H1 (cell line): ENCODE measurements at regions not wholly inside any gene's neighbourhood (a gene's known extent, or its start where the extent isn't known, plus 50 kb on each side); places are given as distances from the start of the nearest gene placed in this dataset.

ENCODE experiments used
- CTCF ChIA-PET: fragments of 300-600 bp; sonication (Branson Sonifier 250); formaldehyde crosslinking; loops from one replicate; lab custom pipeline; 2021; ENCODE audit not compliant: partially characterized antibody; lab: Charles Lee
- POLR2A ChIA-PET: fragments of 300-600 bp; sonication (Branson Sonifier 250); formaldehyde crosslinking; loops from one replicate; lab custom pipeline; 2021; ENCODE audit warnings: inconsistent platforms; ENCODE audit not compliant: partially characterized antibody; lab: Charles Lee
- DNase-seq, 2 experiments: peaks; one replicate each; pipeline versions ENCODE4 v3.0.0 to v3.0.0-alpha.2; 2010 to 2022; ENCODE audit warnings: low spot score in 2 of 2, low read depth in 1 of 2, mixed read lengths in 1 of 2
- FAIRE-seq: peaks from 2 replicates; lab custom pipeline; 2011; peaks lifted over from hg19 to GRCh38; lab: Jason Lieb, UNC
- H2AFZ ChIP-seq: 2 replicates; pipeline ENCODE4 v1.8.1; 2012; ENCODE audit warnings: low read length, inconsistent platforms
- H2AK5ac ChIP-seq: 2 replicates; pipeline ENCODE4 v1.6.1; 2013; ENCODE audit warnings: low read depth, low read length
- H2BK120ac ChIP-seq: replicated peaks from 2 replicates; pipeline ENCODE3; 2013; ENCODE audit warnings: low read depth, low read length, inconsistent platforms
- H2BK12ac ChIP-seq: 2 replicates; pipeline ENCODE4 v1.6.1; 2013; ENCODE audit warnings: low read depth, low read length
- H2BK15ac ChIP-seq: 2 replicates; pipeline ENCODE4 v1.6.1; 2013; ENCODE audit warnings: low read length
- H2BK20ac ChIP-seq: 2 replicates; pipeline ENCODE4 v1.6.1; 2013; ENCODE audit warnings: low read length
- H2BK5ac ChIP-seq: 2 replicates; pipeline ENCODE4 v1.6.1; 2013; ENCODE audit warnings: low read depth, low read length
- H3K14ac ChIP-seq: 2 replicates; pipeline ENCODE4 v1.6.1; 2013; ENCODE audit warnings: inconsistent platforms; ENCODE audit not compliant: insufficient read length
- H3K18ac ChIP-seq: 2 replicates; pipeline ENCODE4 v1.6.1; 2013; ENCODE audit warnings: low read length; ENCODE audit errors: extremely low read depth
- H3K23ac ChIP-seq: 2 replicates; pipeline ENCODE4 v1.6.1; 2013; ENCODE audit warnings: inconsistent platforms; ENCODE audit not compliant: insufficient read length
- H3K23me2 ChIP-seq: 2 replicates; pipeline ENCODE4 v1.6.1; 2013; ENCODE audit warnings: low read depth, low read length
- H3K27ac ChIP-seq: 2 replicates; pipeline ENCODE4 v1.6.1; 2011; ENCODE audit warnings: low read depth, low read length, inconsistent platforms
- H3K27me3 ChIP-seq, 4 experiments: replicated peaks in 1 of 4; 1 replicate in 1 of 4; 2 replicates in 3 of 4; pipeline versions ENCODE4 v1.6.1 to v1.8.1; 2011 to 2013; ENCODE audit warnings: low read length in 3 of 4, mild to moderate bottlenecking in 3 of 4, inconsistent platforms in 2 of 4, mixed read lengths in 2 of 4, moderate library complexity in 1 of 4; ENCODE audit not compliant: control insufficient read depth in 3 of 4, insufficient read depth in 3 of 4; ENCODE audit errors: extremely low read depth in 1 of 4
- H3K36me3 ChIP-seq, 4 experiments: 2 replicates each; pipeline versions ENCODE4 v1.6.1 to v1.8.1; 2011 to 2013; ENCODE audit warnings: mild to moderate bottlenecking in 4 of 4, low read length in 3 of 4, moderate library complexity in 2 of 4, control low read depth in 1 of 4, inconsistent platforms in 1 of 4; ENCODE audit not compliant: insufficient read depth in 4 of 4, control insufficient read depth in 2 of 4
- H3K4ac ChIP-seq: replicated peaks from 2 replicates; pipeline ENCODE3; 2013; ENCODE audit warnings: low read length, low read depth, mixed read lengths, inconsistent platforms; ENCODE audit not compliant: insufficient read length
- H3K4me1 ChIP-seq, 4 experiments: replicated peaks in 1 of 4; 1 replicate in 1 of 4; 2 replicates in 3 of 4; pipeline versions ENCODE4 v1.6.1 to v1.8.1; 2011 to 2013; ENCODE audit warnings: low read length in 3 of 4, inconsistent platforms in 2 of 4, mixed read lengths in 1 of 4; ENCODE audit not compliant: insufficient read depth in 4 of 4, control insufficient read depth in 3 of 4
- H3K4me2 ChIP-seq, 2 experiments: 2 replicates each; pipeline versions ENCODE4 v1.6.1 to v1.8.1; 2011 to 2013; ENCODE audit warnings: low read depth in 2 of 2, low read length in 2 of 2, control low read depth in 1 of 2, inconsistent platforms in 1 of 2, mild to moderate bottlenecking in 1 of 2; ENCODE audit not compliant: insufficient read depth in 1 of 2
- H3K4me3 ChIP-seq, 4 experiments: fragments of 200-600, 300-600 bp in 1 of 4; sonication (generic), shearing (Covaris generic), sonication (Bioruptor Twin) in 1 of 4; 2 replicates each; pipeline versions ENCODE4 v1.5.1 to v1.8.1; 2011 to 2016; ENCODE audit warnings: low read length in 4 of 4, low read depth in 3 of 4, control low read depth in 2 of 4, inconsistent platforms in 2 of 4, mild to moderate bottlenecking in 2 of 4, mixed read lengths in 1 of 4, moderate library complexity in 1 of 4; ENCODE audit not compliant: insufficient read depth in 2 of 4; ENCODE audit errors: extremely low read depth in 1 of 4
- H3K56ac ChIP-seq: replicated peaks from 2 replicates; pipeline ENCODE3; 2013; ENCODE audit warnings: low read depth, mild to moderate bottlenecking, mixed read lengths, low read length, inconsistent platforms; ENCODE audit not compliant: insufficient read length
- H3K79me1 ChIP-seq: 2 replicates; pipeline ENCODE4 v1.6.1; 2013; ENCODE audit warnings: low read depth, low read length, control low read depth
- H3K79me2 ChIP-seq, 2 experiments: 2 replicates each; pipeline versions ENCODE4 v1.6.1 to v1.8.1; 2012 to 2013; ENCODE audit warnings: low read length in 2 of 2, mild to moderate bottlenecking in 2 of 2, inconsistent platforms in 1 of 2; ENCODE audit not compliant: insufficient read depth in 2 of 2, control insufficient read depth in 1 of 2
- H3K9ac ChIP-seq, 4 experiments: replicated peaks in 1 of 4; 1 replicate in 1 of 4; 2 replicates in 3 of 4; pipeline versions ENCODE4 v1.6.1 to v1.8.1; 2011 to 2013; ENCODE audit warnings: low read depth in 3 of 4, low read length in 3 of 4, control low read depth in 2 of 4, mild to moderate bottlenecking in 2 of 4, moderate library complexity in 2 of 4, inconsistent platforms in 1 of 4; ENCODE audit errors: extremely low read depth in 1 of 4
- H3K9me3 ChIP-seq, 2 experiments: 2 replicates each; pipeline versions ENCODE4 v1.6.1 to v1.8.1; 2012 to 2013; ENCODE audit warnings: mild to moderate bottlenecking in 2 of 2, moderate library complexity in 2 of 2, control low read depth in 1 of 2, inconsistent platforms in 1 of 2, low read depth in 1 of 2, low read length in 1 of 2, mixed read lengths in 1 of 2; ENCODE audit not compliant: insufficient read depth in 2 of 2
- H4K20me1 ChIP-seq, 2 experiments: replicated peaks in 1 of 2; 2 replicates each; pipeline versions ENCODE3 to v1.8.1; 2011 to 2013; ENCODE audit warnings: inconsistent platforms in 2 of 2, low read length in 2 of 2, mild to moderate bottlenecking in 1 of 2; ENCODE audit not compliant: insufficient read depth in 2 of 2, control insufficient read depth in 1 of 2
- H4K5ac ChIP-seq: 2 replicates; pipeline ENCODE4 v1.6.1; 2013; ENCODE audit warnings: low read length, low read depth, mixed read lengths, inconsistent platforms; ENCODE audit not compliant: insufficient read length
- H4K8ac ChIP-seq: 2 replicates; pipeline ENCODE4 v1.8.0; 2013; ENCODE audit warnings: mild to moderate bottlenecking, moderate library complexity, low read length, inconsistent platforms; ENCODE audit not compliant: insufficient read depth; ENCODE audit errors: extremely low read depth
- H4K91ac ChIP-seq: replicated peaks from 2 replicates; pipeline ENCODE3; 2013; ENCODE audit warnings: low read length, mixed read lengths, inconsistent platforms; ENCODE audit not compliant: insufficient read length
- ATF3 ChIP-seq: IDR thresholded peaks from 2 replicates; pipeline ENCODE4 v1.6.1; 2011; ENCODE audit warnings: low read depth, mild to moderate bottlenecking, low read length; ENCODE audit not compliant: insufficient read depth
- CHD1 ChIP-seq: IDR thresholded peaks from 2 replicates; pipeline ENCODE4 v1.6.1; 2012; ENCODE audit warnings: low read depth, low read length, improper control_type of control experiment
- CTCF ChIP-seq, 3 experiments: IDR thresholded peaks; 1 replicate in 2 of 3; 2 replicates in 1 of 3; pipeline versions ENCODE4 v1.5.1 to v1.6.1; 2011; ENCODE audit warnings: low read length in 3 of 3, mild to moderate bottlenecking in 3 of 3, inconsistent platforms in 2 of 3, low read depth in 1 of 3, moderate library complexity in 1 of 3; ENCODE audit not compliant: insufficient read depth in 1 of 3; ENCODE audit errors: control extremely low read depth in 1 of 3
- FOSL1 ChIP-seq: IDR thresholded peaks from 2 replicates; pipeline ENCODE4 v1.6.1; 2011; ENCODE audit warnings: mild to moderate bottlenecking, low read depth, low read length, moderate library complexity; ENCODE audit not compliant: insufficient read depth
- KDM1A ChIP-seq: fragments of 200-600, 300-600 bp; sonication (generic); IDR thresholded peaks from 2 replicates; pipeline ENCODE4 v1.7.1; 2016; ENCODE audit warnings: mild to moderate bottlenecking, low read length, borderline replicate concordance
- KDM4A ChIP-seq: IDR thresholded peaks from one replicate; pipeline ENCODE4 v1.7.1; 2012; ENCODE audit warnings: low read depth, mild to moderate bottlenecking, moderate library complexity, low read length, inconsistent platforms; ENCODE audit not compliant: severe bottlenecking
- POLR2AphosphoS5 ChIP-seq: IDR thresholded peaks from 2 replicates; pipeline ENCODE4 v1.6.1; 2011; ENCODE audit warnings: low read depth, low read length
- RNF2 ChIP-seq: fragments of 200-900, 300-1000 bp; sonication (generic); IDR thresholded peaks from 2 replicates; pipeline ENCODE4 v1.7.1; 2016; ENCODE audit warnings: borderline replicate concordance, low read depth, mild to moderate bottlenecking, antibody characterized with exemption, low read length; ENCODE audit not compliant: poor library complexity, severe bottlenecking; ENCODE audit errors: missing control alignments
- SAP30 ChIP-seq: fragments of 300-600 bp; sonication (generic); IDR thresholded peaks from 2 replicates; pipeline ENCODE4 v1.7.1; 2012; ENCODE audit warnings: low read length, moderate library complexity, mild to moderate bottlenecking, inconsistent platforms; ENCODE audit not compliant: insufficient read depth, insufficient replicate concordance
- SP2 ChIP-seq: IDR thresholded peaks from 2 replicates; pipeline ENCODE4 v1.6.1; 2012; ENCODE audit warnings: mild to moderate bottlenecking, low read length, inconsistent platforms
- TAF1 ChIP-seq: IDR thresholded peaks from 2 replicates; pipeline ENCODE4 v1.6.1; 2011; ENCODE audit warnings: mild to moderate bottlenecking, low read depth, low read length
- WGBS, 2 experiments: shearing (Covaris generic) in 1 of 2; methylation state at CpG; one replicate each; pipeline versions ENCODE4 v1.1.6 to v1.1.7; 2013 to 2015; ENCODE audit warnings: low lambda C conversion rate in 2 of 2, mixed read lengths in 2 of 2, inconsistent platforms in 1 of 2, low coverage in 1 of 2, missing lambda C conversion rate in 1 of 2; ENCODE audit not compliant: insufficient replicate concordance in 2 of 2, insufficient coverage in 1 of 2, insufficient read length in 1 of 2; ENCODE audit errors: extremely low coverage in 1 of 2, missing lambda C conversion rate in 1 of 2; 5-methylcytosine and 5-hydroxymethylcytosine counted together

- H3K56ac ChIP-seq = no peak overlapping the region
- H3K4me2 ChIP-seq = no peak overlapping the region
- no peak overlapping the region for H4K8ac ChIP-seq
- H2BK15ac ChIP-seq = no peak overlapping the region
- no peak overlapping the region for H2AK5ac ChIP-seq
- H3K27ac ChIP-seq = no peak overlapping the region
- DNase-seq (no peak), FAIRE-seq (no peak)
- no peak overlapping the region for H4K5ac ChIP-seq
- H3K79me1 ChIP-seq = no peaks in the 10 kb centered on the region
- CTCF ChIA-PET = interaction anchor here (0.6 to 2.2 kb wide), 5 partner anchors 13 to 1487 kb away, joined by 3 to 8 read pairs (median 5); no protein-coding TSS in a partner anchor
- H3K9ac ChIP-seq = no peak overlapping the region
- H3K79me2 ChIP-seq = no peaks in the 10 kb centered on the region
- H3K18ac ChIP-seq = no peak overlapping the region
- no peak overlapping the region for H2BK12ac ChIP-seq
- H3K4me3 ChIP-seq = no peak overlapping the region
- H2BK120ac ChIP-seq = no peak overlapping the region
- H3K4ac ChIP-seq = no peak overlapping the region
- no peak overlapping the region for H4K91ac ChIP-seq
- H3K9me3 ChIP-seq = no peaks in the 10 kb centered on the region
- 90% methylated on average over 6 of the region's 6 CpGs; no CpG with 5 or more reads in 1 of the 2 experiments for WGBS, 2 experiments
- no peak overlapping the region for H2BK20ac ChIP-seq
- H3K27me3 ChIP-seq = no peaks in the 10 kb centered on the region
- no peaks in the 10 kb centered on the region for H3K4me1 ChIP-seq
- no peaks in the 10 kb centered on the region for H3K36me3 ChIP-seq
- POLR2A ChIA-PET = no interaction called here
- H3K23ac ChIP-seq = no peak overlapping the region
- H3K14ac ChIP-seq = no peak overlapping the region
- H3K23me2 ChIP-seq = no peaks in the 10 kb centered on the region
- H4K20me1 ChIP-seq = no peaks in the 10 kb centered on the region
- H2AFZ ChIP-seq = peak overlapping the region; percentile 61
- no peak overlapping the region for H2BK5ac ChIP-seq
- no peak for TF ChIP-seq TAF1
- TF ChIP-seq POLR2AphosphoS5 = no peak
- no peak for TF ChIP-seq CTCF (IDR thresholded peaks at IDR 0.05; ENCODE audit: control extremely low read depth in 1 of 3, insufficient read depth in 1 of 3, low read depth in 1 of 3, low read length in 3 of 3)
- TF ChIP-seq ATF3 = no peak
- TF ChIP-seq CHD1 = no peak
- no peak for TF ChIP-seq FOSL1
- TF ChIP-seq RNF2 = no peak
- no peak for TF ChIP-seq KDM1A
- no peak for TF ChIP-seq SAP30
- no peak for TF ChIP-seq KDM4A
- TF ChIP-seq SP2 = no peak
These were observed 102.5 kb upstream of the SPACA1 start for GRCh38 chr6:87945181-87945580.
